Esophagus (tissue), 2 donors: ENCODE measurements at regions not wholly inside any gene's neighbourhood (a gene's known extent, or its start where the extent isn't known, plus 50 kb on each side); places are given as distances from the start of the nearest gene placed in this dataset.

Source experiments
- H3K27ac ChIP-seq, 2 donors: one replicate each; pipeline ENCODE4 v1.5.1; 2013; ENCODE audit warnings: low read depth in 2 of 2, mild to moderate bottlenecking in 2 of 2, inconsistent platforms in 1 of 2, low read length in 1 of 2, moderate library complexity in 1 of 2
- H3K27me3 ChIP-seq, 2 donors: one replicate each; pipeline ENCODE4 v1.6.1; 2013; ENCODE audit warnings: low read length in 2 of 2, control low read depth in 1 of 2, mild to moderate bottlenecking in 1 of 2; ENCODE audit not compliant: insufficient read depth in 2 of 2, control insufficient read depth in 1 of 2
- H3K36me3 ChIP-seq, 2 donors: one replicate each; pipeline ENCODE4 v1.6.1; 2013; ENCODE audit warnings: low read length in 1 of 2; ENCODE audit not compliant: control insufficient read depth in 2 of 2, insufficient read depth in 2 of 2
- H3K4me1 ChIP-seq, 2 donors: one replicate each; pipeline ENCODE4 v1.6.1; 2013; ENCODE audit warnings: low read length in 1 of 2; ENCODE audit not compliant: control insufficient read depth in 2 of 2, insufficient read depth in 2 of 2
- H3K4me3 ChIP-seq, 2 donors: one replicate each; pipeline ENCODE4 v1.5.1; 2013; ENCODE audit warnings: low read length in 2 of 2, mild to moderate bottlenecking in 2 of 2, low read depth in 1 of 2, moderate library complexity in 1 of 2
- H3K9me3 ChIP-seq, 2 donors: one replicate each; pipeline ENCODE4 v1.6.1; 2013; ENCODE audit warnings: mild to moderate bottlenecking in 2 of 2, low read depth in 1 of 2, low read length in 1 of 2, moderate library complexity in 1 of 2; ENCODE audit not compliant: control insufficient read depth in 2 of 2, insufficient read depth in 1 of 2
- WGBS, 2 donors: extraction: QIAGEN DNeasy Blood & Tissue Kit; methylation state at CpG; one replicate each; pipeline ENCODE4 v1.1.7; 2013; 5-methylcytosine and 5-hydroxymethylcytosine counted together
- donor health status: healthy with polysubstance abuse.
- donor health status: Bipolar disorder and iron deficiency.

GRCh38 chr4:63396269-63396668 is 1013.0 kb downstream of the TECRL start:
- Histone ChIP-seq H3K9me3 (peaks cover 6 to 8% of the 10 kb centered on the region in 2 donors), H3K36me3 (no peaks in the 10 kb centered on the region), H3K4me1 (no peaks in the 10 kb centered on the region), H3K27ac (no peak overlapping the region), H3K27me3 (no peaks in the 10 kb centered on the region), H3K4me3 (no peak overlapping the region)
- WGBS, 2 donors = 72 to 77% methylated on average over 4 of the region's 4 CpGs

- Histone ChIP-seq H3K27me3 (no peaks in the 10 kb centered on the region), H3K4me3 (no peak overlapping the region), H3K4me1 (no peaks in the 10 kb centered on the region), H3K9me3 (peaks cover 6 to 8% of the 10 kb centered on the region in 2 donors), H3K36me3 (no peaks in the 10 kb centered on the region), H3K27ac (no peak overlapping the region)
Measured at GRCh38 chr4:63393544-63393943, 1015.7 kb downstream of the TECRL start.

- H3K9me3 ChIP-seq = peaks cover 7% of the 10 kb centered on the region in 2 donors
- H3K27me3 ChIP-seq = no peaks in the 10 kb centered on the region
- no peaks in the 10 kb centered on the region for H3K36me3 ChIP-seq
- H3K4me1 ChIP-seq = no peaks in the 10 kb centered on the region
- no peak overlapping the region for H3K4me3 ChIP-seq
- no peak overlapping the region for H3K27ac ChIP-seq
- 75 to 80% methylated on average over 8 of the region's 8 CpGs for whole genome bisulfite sequencing, 2 donors
Measured at GRCh38 chr4:63379750-63380522, 1029.3 kb downstream of the TECRL start.

- no peaks in the 10 kb centered on the region for H3K27me3 ChIP-seq
- H3K36me3 ChIP-seq = no peaks in the 10 kb centered on the region
- no peak overlapping the region for H3K27ac ChIP-seq
- no peaks in the 10 kb centered on the region for H3K9me3 ChIP-seq
- no peak overlapping the region for H3K4me3 ChIP-seq
- H3K4me1 ChIP-seq = no peaks in the 10 kb centered on the region
Measured at GRCh38 chr4:63371001-63371400, 1038.2 kb downstream of the TECRL start.

GRCh38 chr4:63361628-63362027 is 1047.6 kb downstream of the TECRL start:
- Histone ChIP-seq H3K4me3 (no peak overlapping the region), H3K27ac (no peak overlapping the region), H3K27me3 (no peaks in the 10 kb centered on the region), H3K36me3 (no peaks in the 10 kb centered on the region), H3K9me3 (no peaks in the 10 kb centered on the region), H3K4me1 (no peaks in the 10 kb centered on the region)
- 82 to 85% methylated on average over 2 of the region's 2 CpGs for WGBS, 2 donors

- WGBS, 2 donors = 76 to 80% methylated on average over 3 of the region's 3 CpGs
- no peaks in the 10 kb centered on the region for H3K9me3 ChIP-seq
- no peaks in the 10 kb centered on the region for H3K4me1 ChIP-seq
- H3K36me3 ChIP-seq = no peaks in the 10 kb centered on the region
- H3K27ac ChIP-seq = no peak overlapping the region
- H3K27me3 ChIP-seq = no peaks in the 10 kb centered on the region
- H3K4me3 ChIP-seq = no peak overlapping the region
Measured at GRCh38 chr4:63361066-63361465, 1048.2 kb downstream of the TECRL start.

GRCh38 chr4:63349674-63350025 is 1059.6 kb downstream of the TECRL start:
- peaks cover 5 to 13% of the 10 kb centered on the region in 2 donors for H3K9me3 ChIP-seq
- no peak overlapping the region for H3K4me3 ChIP-seq
- H3K27me3 ChIP-seq = no peaks in the 10 kb centered on the region
- no peaks in the 10 kb centered on the region for H3K4me1 ChIP-seq
- no peak overlapping the region for H3K27ac ChIP-seq
- no peaks in the 10 kb centered on the region for H3K36me3 ChIP-seq
- 95 to 96% methylated on average over 21 of the region's 21 CpGs for WGBS, 2 donors

- Histone ChIP-seq H3K4me1 (no peaks in the 10 kb centered on the region), H3K27me3 (no peaks in the 10 kb centered on the region), H3K9me3 (peaks cover 5 to 13% of the 10 kb centered on the region in 2 donors), H3K4me3 (no peak overlapping the region), H3K27ac (no peak overlapping the region), H3K36me3 (no peaks in the 10 kb centered on the region)
- 90 to 92% methylated on average over 58 of the region's 58 CpGs for WGBS, 2 donors
Measured at GRCh38 chr4:63348735-63349673, 1060.2 kb downstream of the TECRL start.

- Histone ChIP-seq H3K4me3 (no peak overlapping the region), H3K27me3 (no peaks in the 10 kb centered on the region), H3K36me3 (no peaks in the 10 kb centered on the region), H3K9me3 (no peaks in the 10 kb centered on the region), H3K27ac (no peak overlapping the region), H3K4me1 (no peaks in the 10 kb centered on the region)
- WGBS, 2 donors = 37 to 63% methylated on average over 1 of the region's 1 CpG
Measured at GRCh38 chr4:63325140-63325539, 1084.1 kb downstream of the TECRL start.
